AG08395 (cell line): ENCODE measurements at regions not wholly inside any gene's neighbourhood (a gene's known extent, or its start where the extent isn't known, plus 50 kb on each side); places are given as distances from the start of the nearest gene placed in this dataset.

Experiments
- DNase-seq: peaks from one replicate; pipeline ENCODE4 v3.0.0; 2012; ENCODE audit warnings: mixed read lengths, low spot score

DNA sequence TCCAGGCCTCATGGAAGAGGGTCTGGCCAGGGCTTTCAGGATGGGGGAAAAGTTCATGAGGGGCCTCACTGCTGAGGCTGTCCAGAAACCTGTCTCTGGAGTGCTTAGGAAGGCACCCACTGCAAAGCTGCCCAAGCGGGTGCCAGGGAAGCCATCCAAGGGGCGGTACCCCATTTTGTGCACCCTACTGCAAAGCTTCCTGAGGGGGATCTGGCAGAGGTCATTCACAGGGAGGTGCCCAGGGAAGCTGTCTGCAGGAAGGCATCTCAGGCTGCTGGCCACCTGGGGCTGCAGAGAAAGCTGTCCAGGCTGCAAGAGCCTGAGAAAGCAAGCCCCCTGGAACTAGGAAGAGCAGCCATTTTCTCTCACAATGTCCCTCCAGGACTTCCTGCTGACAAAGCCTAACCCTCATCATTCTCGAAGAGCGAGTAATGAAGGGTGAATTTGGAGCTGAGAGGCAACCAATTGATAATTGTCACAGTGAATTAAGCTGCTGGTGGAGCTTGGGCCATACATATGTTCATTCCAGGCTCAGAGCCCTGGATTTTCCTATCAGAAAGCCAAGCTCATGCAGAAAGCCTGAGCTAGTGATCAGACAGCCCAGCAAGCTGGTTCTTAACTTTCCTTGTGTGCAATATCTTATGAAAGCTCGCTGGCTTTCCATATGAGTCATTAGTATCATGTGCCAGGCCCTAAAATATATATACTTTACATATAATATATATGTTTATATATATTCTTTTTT, 62.2 kb upstream of the SLC22A16 start:
- no peak for DNase-seq

DNA sequence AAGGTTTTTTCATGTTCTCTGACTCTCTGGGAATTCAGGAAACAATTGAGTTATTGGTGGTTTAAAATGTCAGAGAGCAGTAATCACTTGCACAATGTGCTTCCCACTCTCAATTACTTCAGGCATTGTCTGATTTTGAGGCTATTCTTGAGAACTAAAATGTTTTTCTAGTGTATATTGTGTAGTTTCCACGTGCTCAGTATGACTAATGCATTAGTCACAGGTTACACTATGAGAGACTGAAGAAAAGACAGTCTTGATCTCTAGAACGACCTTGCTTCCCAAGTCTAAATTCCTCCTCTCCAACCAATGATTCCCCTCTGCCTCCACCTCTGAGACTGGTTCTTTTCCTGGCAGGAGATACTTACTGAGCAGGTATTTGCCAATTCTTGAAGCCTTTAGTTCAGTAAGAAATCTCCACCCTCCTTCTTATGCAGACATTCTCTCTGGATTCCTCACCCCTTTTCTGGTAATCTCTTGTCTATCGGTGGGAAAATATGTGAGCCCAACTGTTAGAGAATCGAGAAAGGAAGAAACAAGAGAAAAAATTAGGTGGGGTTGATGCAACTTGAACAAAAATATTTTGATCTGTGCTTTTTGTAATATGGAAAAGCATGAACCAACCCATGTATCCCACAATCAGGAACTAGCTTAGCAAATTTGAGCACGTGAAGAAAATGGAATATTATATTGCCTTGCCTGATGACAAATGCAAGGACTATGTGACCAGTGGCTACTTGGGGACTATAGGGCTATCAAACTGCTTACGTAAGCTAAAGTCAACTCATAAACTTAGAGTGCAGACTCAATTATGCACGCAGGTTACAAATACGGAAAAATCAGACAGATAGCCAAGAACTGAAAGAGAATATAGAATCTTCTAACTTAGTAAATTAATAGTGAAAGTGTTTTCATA, 61.1 kb upstream of the SLC22A16 start:
- DNase-seq, result peak; percentile 83

DNA sequence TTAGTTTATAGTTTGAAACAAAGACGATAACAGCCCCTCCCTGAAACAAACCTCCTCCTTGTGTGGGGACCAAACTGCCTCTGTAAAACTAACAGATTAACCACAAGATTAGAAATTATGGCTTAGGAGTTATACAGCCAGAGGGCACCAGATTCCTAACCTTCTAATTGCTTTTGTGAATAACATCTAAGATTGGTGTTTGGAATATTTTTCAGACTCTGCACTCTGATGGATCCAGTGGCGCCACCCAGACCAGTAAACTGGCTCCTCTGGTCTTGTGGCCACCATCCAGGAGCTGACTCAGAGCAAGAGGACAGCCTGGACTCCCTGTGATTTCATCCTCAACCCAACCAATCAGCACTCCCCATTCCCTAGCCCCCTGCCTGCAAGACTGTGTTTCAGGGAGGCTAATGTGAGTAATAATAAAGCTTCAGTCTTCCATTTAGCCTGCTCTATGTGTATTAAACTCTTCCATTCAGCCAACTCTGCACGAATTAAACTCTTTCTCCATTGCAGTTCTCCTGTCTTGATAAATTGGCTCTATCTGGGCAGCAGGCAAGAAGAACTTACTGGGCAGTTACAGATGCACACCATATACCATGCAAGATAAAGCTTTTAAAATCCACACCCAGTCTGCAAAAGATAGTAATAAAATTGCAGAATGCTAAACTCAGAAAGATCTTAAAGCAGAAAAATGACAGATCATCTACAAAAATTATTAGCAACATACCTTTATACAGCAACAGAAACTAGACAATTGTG, 58.5 kb upstream of the SLC22A16 start:
- peak; percentile 70 for DNase-seq

DNA sequence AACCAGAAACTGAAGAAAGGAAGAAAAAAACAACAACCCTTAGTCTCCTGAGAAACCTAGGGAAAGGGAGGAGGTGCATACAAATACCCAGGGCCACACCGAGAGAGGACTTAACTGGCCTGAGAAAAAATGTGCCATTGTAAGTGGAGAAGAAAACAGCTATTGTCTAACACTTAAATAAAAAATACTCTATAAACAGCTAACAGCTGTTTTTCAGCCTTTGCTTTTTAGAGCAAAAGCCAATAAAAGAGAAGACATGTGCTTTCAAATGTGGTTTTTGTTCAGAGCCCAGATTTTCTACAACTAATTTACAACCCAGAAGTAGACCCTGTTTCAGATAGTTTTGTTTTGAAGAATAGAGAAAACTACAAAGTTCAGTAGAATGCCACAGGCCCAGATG, 56.0 kb upstream of the SLC22A16 start:
- DNase-seq, result no peak

GRCh38 chr6:110530671-110531070, 54.3 kb upstream of the SLC22A16 start:
- DNase-seq, result no peak

- no peak for DNase-seq
Measured at GRCh38 chr6:110529907-110530306, 53.5 kb upstream of the SLC22A16 start.

- DNase-seq, result peak; percentile 53
Measured at GRCh38 chr6:110529355-110529754, 52.9 kb upstream of the SLC22A16 start.

DNA sequence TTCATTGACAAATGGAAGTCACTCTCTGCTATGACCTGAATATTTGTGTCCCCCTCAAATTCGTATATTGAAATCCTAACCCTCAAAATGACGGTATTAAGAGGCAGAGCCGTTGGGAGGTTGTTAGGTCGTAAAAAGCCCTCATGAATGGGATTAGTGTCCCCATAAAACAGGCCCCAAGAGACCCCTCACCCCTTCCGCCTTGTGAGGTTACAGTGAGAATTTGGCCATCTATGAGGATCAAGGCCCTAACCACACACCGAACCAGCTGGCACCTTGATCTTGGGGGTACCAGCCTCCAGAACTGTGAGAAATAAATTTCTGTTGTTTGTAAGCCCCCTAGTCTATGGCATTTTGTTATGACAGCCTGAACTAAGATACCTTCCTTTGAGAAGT, 52.5 kb upstream of the SLC22A16 start:
- no peak for DNase-seq

DNA sequence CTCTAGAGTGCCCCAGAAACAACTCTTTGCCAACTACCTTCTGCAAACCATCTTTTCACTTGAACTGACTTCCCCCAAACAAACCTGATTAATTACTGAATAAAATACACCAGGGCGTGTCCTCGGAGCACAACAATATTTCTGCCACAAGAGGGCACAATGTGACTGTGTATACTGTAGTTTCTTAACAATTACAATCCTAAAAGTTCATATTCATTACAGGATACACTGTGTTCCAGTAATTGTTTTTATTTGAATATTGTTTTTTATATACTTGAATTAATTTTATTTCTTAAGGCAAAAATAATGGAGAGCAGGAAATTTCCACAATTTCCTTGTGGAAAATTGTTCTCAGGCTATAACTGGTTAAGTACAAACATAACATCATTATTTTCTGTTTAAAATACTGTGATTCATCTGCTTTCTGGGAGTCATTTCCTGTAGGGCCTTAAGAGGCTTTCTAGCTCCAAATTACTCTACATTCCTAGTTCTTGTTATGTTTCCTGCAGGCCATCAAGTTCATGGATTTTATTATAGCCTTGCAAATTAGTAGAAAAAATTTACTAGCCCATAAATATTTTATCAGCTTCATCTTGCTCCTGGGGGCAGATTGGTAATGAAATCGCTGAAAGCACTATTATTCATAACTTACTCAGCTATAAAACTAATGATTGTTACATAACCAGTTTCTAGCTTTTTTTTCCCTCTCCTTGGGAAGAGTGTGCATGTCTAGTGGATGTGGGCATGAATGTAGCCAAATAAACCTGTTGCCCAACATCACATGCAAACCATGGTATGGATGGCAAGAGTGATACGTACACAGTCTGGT, 51.9 kb upstream of the SLC22A16 start:
- DNase-seq, result peak; percentile 83

DNA sequence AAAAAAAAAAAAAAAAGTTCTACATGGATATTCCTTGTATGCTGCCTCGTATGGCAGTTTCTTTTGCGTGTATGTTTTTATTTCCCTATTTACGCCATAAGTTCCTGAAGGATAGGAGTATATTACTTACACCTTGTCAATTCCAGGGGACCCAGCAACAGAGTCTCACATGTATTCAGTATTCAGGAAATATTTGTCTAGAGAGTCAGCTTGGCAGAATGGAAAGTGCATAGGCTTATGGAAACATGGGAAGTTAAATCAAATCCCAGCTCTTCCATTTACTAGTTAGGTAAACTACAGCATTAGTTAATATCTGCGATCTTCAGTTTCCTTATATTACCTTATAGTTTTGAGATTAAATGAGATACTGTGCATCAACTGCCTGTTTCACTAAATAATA, 51.1 kb upstream of the SLC22A16 start:
- DNase-seq, result no peak

DNA sequence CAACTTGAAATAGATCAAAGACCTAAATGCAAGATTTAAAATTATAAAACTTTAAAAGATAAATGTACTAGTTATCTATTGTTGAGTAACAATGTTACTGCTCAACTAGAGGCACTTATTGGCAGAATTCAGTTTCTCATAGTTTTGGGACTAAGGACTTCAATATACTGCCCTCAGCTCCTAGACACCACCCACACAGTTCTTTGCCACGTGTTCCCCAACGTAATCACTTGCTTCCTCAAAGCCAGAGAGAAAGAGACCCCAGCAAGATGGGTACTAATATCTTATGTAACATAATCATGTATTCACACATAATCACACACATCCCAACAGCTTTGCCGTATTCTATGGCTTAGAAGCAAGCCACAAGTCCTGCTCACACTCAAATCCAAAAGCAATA, 50.3 kb upstream of the SLC22A16 start:
- DNase-seq, result no peak
